ENCODE measurements at regions not wholly inside any gene's neighbourhood (a gene's known extent, or its start where the extent isn't known, plus 50 kb on each side); places are given as distances from the start of the nearest gene placed in this dataset.

GRCh38 chr3:117562000-117562399 is 852.4 kb downstream of the TUSC7 start:
- H3K4me3 ChIP-seq (ENCODE audit: low read depth, low read length): no peak overlapping the region
- no peak for DNase-seq (ENCODE audit: low read depth)
- TF ChIP-seq CTCF (IDR thresholded peaks at IDR 0.05; ENCODE audit: low read depth, low read length, missing control alignments): no peak

- TF ChIP-seq CTCF (IDR thresholded peaks at IDR 0.05; ENCODE audit: low read depth, low read length, missing control alignments): no peak
- DNase-seq (ENCODE audit: low read depth): no peak
- no peak overlapping the region for H3K4me3 ChIP-seq (ENCODE audit: low read depth, low read length)
These were observed 853.5 kb downstream of the TUSC7 start for GRCh38 chr3:117563063-117563462.

GRCh38 chr3:117565777-117566176 is 856.2 kb downstream of the TUSC7 start:
- H3K4me3 ChIP-seq (ENCODE audit: low read depth, low read length): no peak overlapping the region
- no peak for DNase-seq (ENCODE audit: low read depth)
- TF ChIP-seq CTCF (IDR thresholded peaks at IDR 0.05; ENCODE audit: low read depth, low read length, missing control alignments): no peak

GRCh38 chr3:117566926-117567325 is 857.3 kb downstream of the TUSC7 start:
- no peak for DNase-seq (ENCODE audit: low read depth)
- H3K4me3 ChIP-seq (ENCODE audit: low read depth, low read length): no peak overlapping the region
- TF ChIP-seq CTCF (IDR thresholded peaks at IDR 0.05; ENCODE audit: low read depth, low read length, missing control alignments): no peak

GRCh38 chr3:117567382-117567781 is 857.8 kb downstream of the TUSC7 start:
- TF ChIP-seq CTCF (IDR thresholded peaks at IDR 0.05; ENCODE audit: low read depth, low read length, missing control alignments): no peak
- no peak for DNase-seq (ENCODE audit: low read depth)
- H3K4me3 ChIP-seq (ENCODE audit: low read depth, low read length): no peak overlapping the region

- TF ChIP-seq CTCF (IDR thresholded peaks at IDR 0.05; ENCODE audit: low read depth, low read length, missing control alignments): no peak
- DNase-seq (ENCODE audit: low read depth): no peak
- no peak overlapping the region for H3K4me3 ChIP-seq (ENCODE audit: low read depth, low read length)
These were observed 858.3 kb downstream of the TUSC7 start for GRCh38 chr3:117567906-117568305.

GRCh38 chr3:117572786-117573185 is 863.2 kb downstream of the TUSC7 start:
- no peak for TF ChIP-seq CTCF (IDR thresholded peaks at IDR 0.05; ENCODE audit: low read depth, low read length, missing control alignments)
- DNase-seq (ENCODE audit: low read depth): no peak
- no peak overlapping the region for H3K4me3 ChIP-seq (ENCODE audit: low read depth, low read length)

Data from GM12864 (cell line).